ENCODE measurements at regions not wholly inside any gene's neighbourhood (a gene's known extent, or its start where the extent isn't known, plus 50 kb on each side); places are given as distances from the start of the nearest gene placed in this dataset.
"Not testable (repeated sequence)": the region's sequence is repeated elsewhere in the genome, so short reads cannot be mapped to it uniquely, and the experiment has no call there.

GRCh38 chr2:224175538-224175937, 136.5 kb upstream of the SERPINE2 start:
- DNase-seq (ENCODE audit: low read depth): no peak

GRCh38 chr2:224174990-224175389, 135.9 kb upstream of the SERPINE2 start:
- no peak for DNase-seq (ENCODE audit: low read depth)

DNA sequence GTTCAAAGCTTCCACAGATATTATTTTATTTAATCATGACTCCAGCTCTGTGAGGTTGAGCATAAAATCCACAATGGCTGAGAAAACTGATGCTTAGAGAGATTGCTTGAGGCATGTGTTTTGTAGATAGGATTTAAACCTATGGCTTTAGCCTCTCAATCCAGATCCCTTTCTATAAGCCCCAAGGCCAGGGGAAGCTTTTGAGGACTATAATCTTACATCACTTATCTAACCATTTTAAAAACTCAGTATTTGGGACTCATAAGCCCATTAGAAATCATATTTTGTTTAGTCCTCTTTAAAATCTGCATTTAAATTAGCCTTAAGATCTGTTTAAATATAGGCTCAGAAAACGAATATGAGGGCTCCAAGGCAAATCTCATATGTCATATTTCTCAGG, 135.4 kb upstream of the SERPINE2 start:
- no peak for DNase-seq (ENCODE audit: low read depth)

DNA sequence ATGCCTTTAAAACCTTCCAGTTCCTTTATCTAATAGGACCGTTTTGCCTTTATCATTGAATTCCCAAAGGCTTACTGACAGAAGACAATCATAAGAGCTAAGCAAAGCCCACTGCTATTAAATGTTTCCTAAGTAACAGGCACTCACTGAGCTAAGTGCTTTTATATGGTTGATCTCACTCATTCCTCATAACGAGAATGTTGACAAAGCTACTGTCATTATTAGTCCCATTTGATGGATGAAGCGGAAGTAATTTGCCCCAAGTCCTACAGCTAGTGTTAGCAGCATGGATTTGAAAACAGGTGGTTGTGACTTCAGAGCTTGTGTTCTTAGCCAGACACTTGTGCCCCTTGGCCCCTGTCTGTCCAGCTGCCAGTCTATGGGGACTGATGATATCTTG, 134.8 kb upstream of the SERPINE2 start:
- no peak for DNase-seq (ENCODE audit: low read depth)

GRCh38 chr2:224173210-224173609, 134.1 kb upstream of the SERPINE2 start:
- no peak for DNase-seq (ENCODE audit: low read depth)

DNA sequence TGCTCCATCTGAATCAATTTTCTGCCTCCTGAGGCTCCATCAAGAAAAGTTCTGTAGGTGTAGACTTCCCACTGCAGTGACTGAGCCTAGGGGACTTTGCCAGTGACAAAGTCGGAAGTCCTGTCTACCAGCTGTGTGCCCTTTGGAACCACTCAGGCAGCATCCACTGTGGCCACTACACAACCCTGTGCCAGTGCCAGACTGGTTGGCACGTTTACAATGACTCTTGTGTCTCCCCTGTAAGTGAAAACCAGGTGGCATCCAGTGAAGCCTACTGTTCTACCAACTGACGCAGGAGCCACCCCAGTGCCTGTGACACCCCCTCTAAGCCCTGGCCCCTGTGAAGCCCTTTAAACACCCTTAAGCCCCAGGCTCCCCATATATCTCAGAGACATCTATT, 132.1 kb upstream of the SERPINE2 start:
- DNase-seq (ENCODE audit: low read depth): no peak

- DNase-seq (ENCODE audit: low read depth): no peak
These were observed 130.8 kb upstream of the SERPINE2 start for GRCh38 chr2:224169847-224170246.

DNA sequence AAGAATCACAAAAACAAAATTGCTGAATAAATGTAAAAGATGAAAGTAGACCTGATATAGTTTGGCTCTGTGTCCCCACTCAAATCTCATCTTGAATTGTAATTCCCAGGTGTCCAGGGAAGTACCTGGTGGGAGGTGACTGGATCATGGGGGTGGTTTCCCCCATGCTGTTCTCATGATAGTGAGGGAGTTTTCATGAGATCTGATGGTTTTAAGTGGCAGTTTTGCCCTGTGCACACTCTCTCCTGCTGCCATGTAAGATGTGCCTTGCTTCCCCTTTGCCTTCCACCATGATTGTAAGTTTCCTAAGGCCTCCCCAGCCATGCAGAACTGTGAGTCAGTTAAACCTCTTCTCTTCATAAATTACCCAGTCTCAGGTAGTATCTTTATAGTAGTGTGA, 128.7 kb upstream of the SERPINE2 start:
- not testable (repeated sequence) for DNase-seq (ENCODE audit: low read depth)

- DNase-seq (ENCODE audit: low read depth): no peak
These were observed 127.6 kb upstream of the SERPINE2 start for GRCh38 chr2:224166654-224167053.

DNA sequence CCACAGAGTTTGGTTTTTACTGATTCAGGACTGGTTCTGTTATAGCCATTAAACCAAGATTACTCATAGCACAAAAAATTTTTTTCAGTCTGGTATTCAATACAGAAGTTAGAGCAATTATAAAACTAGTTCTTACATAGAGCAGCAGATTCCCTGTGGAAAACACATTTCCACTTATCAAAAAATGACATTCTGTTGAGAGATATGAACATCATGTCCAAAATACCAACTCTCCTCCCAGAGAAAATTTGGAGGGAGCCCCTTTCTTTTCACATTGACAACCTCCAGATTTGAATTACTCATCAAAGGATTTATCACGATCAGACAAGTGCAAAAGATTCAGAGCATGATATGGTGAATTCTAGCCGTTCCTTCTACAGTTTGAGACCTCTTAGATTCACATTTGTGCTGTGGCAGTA, 126.8 kb upstream of the SERPINE2 start:
- peak; percentile 6 for DNase-seq (ENCODE audit: low read depth)

- peak; percentile 18 for DNase-seq (ENCODE audit: low read depth)
These were observed 124.7 kb upstream of the SERPINE2 start for GRCh38 chr2:224163566-224164307.

DNA sequence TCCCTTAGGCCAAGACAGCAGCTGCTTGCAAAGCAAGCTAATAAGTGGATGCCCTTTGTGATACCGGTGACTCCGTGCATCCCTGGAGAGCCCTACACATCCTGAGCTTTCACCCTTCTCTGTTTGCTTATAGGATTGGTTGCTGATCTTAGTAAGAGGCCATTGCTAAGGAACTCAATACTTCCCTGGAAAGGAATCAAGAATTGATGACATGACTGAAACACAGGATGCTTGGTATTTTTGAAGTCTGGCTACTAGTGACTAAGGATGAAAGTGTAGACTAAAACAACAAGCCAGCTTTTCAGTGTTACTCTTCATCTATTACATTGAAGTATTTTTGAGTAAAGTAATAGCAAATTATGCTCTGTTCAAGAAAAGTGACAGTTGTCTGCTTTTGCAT, 123.0 kb upstream of the SERPINE2 start:
- no peak for DNase-seq (ENCODE audit: low read depth)

GRCh38 chr2:224161712-224162111, 122.6 kb upstream of the SERPINE2 start:
- no peak for DNase-seq (ENCODE audit: low read depth)

DNA sequence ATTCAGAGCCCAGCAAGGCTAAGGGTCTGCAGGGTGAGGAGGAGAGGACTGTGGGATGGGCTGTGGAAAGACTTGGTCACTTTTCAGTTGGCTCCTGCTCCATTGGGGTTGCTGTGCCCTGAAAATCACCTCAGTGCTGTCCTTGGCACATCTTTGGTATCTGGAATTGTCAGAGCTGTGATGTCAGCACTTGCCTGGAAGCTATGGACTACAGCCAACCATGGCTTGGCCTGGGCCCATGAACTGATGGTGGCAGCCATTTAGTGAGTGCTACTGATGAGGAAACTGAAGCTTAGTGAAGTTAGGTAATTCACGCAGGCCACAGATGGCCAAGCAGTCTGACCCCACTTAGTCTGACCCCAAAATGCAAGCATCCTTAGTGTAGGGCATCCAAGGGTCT, 121.8 kb upstream of the SERPINE2 start:
- peak; percentile 7 for DNase-seq (ENCODE audit: low read depth)

DNA sequence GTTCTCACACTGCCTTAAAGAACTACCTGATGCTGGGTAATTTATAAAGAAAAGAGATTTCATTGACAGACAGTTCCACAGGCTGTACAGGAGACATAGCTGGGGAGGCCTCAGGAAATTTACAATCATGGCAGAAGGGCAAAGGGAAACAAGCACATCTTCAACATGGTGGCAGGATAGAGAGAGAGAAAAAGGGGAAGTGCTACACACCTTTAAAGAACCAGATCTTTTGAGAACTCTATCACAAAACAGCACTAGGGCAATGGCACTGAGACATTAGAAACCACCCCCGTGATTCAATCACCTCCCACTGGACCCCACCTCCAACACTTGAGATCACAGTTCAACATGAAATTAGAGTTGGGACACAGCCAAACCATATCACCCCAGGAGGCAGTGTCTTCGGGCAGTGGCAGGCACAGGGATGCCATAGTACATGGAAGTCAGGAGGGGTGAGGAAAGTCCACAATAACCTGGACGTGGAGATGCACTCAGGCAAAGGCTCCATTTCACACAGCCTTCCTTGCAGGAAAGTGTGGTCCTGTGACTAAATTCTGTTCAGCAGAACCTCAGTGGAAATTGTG, 120.4 kb upstream of the SERPINE2 start:
- DNase-seq (ENCODE audit: low read depth): no peak

- DNase-seq (ENCODE audit: low read depth): no peak
These were observed 119.7 kb upstream of the SERPINE2 start for GRCh38 chr2:224158831-224159230.

DNA sequence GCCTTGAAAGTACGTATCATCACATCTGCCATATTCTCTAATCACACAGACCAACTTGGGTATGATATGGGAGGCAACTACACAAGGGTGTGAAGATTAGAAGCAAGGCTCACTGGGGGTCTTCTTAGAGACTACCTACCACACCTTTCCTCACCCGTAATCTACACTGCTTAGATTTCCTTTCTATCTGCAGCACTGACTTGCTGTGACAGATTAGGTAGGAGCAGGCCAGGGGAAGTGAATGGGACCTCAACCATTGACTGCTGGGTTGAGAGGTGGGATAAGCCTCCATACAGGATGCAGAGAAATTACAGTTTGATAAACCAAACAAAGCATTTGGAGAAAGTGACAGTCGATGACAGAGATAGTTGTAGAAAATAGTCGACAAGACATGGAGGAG, 119.0 kb upstream of the SERPINE2 start:
- DNase-seq (ENCODE audit: low read depth): no peak

DNA sequence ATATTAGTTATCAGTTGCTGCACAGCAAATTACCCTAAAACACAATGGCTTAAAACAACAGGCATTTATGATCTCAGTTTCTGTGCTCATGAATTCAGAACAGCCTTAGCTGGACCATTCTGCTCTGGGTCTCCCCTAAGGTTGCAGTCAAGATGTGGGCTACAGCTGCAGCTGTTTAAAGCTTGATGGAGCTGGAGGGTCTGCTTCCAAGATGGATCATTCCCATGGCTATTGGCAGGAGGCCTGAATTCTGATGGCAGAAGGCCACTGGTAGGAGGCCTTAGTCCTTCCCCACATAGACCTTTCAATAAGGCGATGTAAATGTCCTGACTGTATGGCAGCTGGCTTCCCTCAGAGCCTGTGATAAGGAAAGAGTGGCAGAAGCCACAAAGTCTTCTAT, 118.6 kb upstream of the SERPINE2 start:
- DNase-seq (ENCODE audit: low read depth): no peak

- DNase-seq (ENCODE audit: low read depth): peak; percentile 9
These were observed 117.3 kb upstream of the SERPINE2 start for GRCh38 chr2:224156436-224156835.

DNA sequence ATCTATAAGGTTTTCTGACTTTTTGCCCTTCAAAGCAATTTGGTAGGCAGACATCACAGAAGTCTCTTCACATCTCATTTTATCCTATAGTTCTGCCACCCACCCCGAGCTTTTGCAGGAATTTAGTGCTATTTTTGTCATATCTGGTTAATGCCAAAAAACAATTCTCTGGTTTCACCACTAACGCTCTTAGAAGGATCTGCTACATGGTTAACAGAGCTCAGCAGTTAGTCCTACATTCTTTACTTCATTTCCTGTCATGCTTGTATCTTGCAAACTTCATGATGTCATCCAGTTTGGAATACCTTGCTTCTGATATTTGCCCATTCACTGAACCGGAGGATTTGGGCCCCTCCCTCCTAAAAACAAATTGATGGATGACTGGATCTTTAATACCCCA, 116.8 kb upstream of the SERPINE2 start:
- DNase-seq (ENCODE audit: low read depth): peak; percentile 15

- no peak for DNase-seq (ENCODE audit: low read depth)
These were observed 116.3 kb upstream of the SERPINE2 start for GRCh38 chr2:224155371-224155770.

DNA sequence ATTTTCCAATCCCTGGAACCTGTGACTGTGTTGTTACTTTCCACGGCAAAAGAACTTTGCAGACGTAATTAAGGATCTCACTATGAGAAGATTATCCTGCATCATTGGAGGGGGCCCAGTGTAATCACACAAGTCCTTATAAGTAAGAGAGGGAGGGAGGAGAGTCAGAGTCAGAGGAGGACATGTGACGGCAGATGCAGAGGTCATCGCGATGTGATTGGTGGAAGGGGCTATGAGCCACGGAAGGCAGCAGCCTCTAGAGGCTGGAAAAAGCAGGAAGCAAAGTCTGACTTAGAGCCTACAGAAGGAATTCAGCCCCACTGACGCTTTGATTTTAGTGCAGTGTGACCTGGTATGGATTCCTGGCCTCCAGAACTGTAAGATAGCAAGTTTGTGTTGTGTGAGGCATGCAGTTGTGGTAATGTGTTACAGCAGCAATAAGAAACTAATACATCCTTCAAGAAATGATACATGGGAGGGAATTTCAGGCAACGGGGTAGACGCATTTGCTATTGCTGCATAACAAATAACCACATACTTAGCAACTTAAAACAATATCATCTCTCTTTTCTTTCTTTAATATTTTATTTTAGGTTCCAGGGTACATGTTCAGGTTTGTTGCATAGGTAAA, 112.7 kb upstream of the SERPINE2 start:
- no peak for DNase-seq (ENCODE audit: low read depth)

DNA sequence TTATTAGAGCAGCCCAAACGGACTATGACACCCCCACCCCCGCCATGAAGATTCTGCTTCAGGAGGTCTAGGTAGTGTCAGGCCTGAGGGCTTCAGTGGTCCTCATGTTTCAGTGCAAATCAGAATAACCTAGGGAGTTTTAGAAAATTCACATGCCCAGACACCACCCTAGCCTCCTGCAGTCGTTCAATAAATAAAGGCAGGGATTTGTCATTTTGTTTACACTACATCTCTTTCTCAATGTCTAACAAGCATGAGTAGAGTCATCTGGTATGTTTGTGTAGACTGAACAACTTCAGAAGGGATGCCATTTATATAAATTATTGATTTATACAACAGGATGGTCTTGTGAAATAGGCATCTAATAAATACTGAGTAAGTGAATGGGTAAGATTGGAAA, 112.1 kb upstream of the SERPINE2 start:
- DNase-seq (ENCODE audit: low read depth): peak; percentile 33

GRCh38 chr2:224148058-224148457, 109.0 kb upstream of the SERPINE2 start:
- DNase-seq (ENCODE audit: low read depth): not testable (repeated sequence)

Measured in amniotic epithelial cell (primary cell).